GM19240 (cell line): ENCODE measurements at regions not wholly inside any gene's neighbourhood (a gene's known extent, or its start where the extent isn't known, plus 50 kb on each side); places are given as distances from the start of the nearest gene placed in this dataset.
"Not testable (repeated sequence)": the region's sequence is repeated elsewhere in the genome, so short reads cannot be mapped to it uniquely, and the experiment has no call there.

ENCODE experiments used
- DNase-seq: peaks from one replicate; pipeline ENCODE4 v3.0.0; 2011; ENCODE audit warnings: low spot score; ENCODE audit not compliant: insufficient read length

DNA sequence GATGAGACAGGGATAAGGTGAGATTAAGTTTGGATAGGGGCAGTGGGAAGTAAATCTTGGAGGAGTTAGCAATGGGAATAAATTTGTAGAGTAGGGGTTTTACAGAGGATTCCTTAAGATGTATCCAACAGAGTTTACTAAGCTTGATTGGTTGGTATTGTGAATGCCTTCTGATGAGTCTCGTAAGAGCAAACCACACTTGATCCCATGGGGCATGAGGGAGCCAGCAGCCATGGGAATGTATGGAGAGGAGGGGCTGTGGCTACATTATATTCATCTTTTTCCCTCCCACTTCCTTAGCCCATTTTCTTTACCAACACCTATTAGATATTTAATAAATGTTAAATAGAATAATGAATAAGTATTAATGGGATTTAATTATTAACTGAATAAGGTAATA is 126.6 kb upstream of the NDST3 start:
- no peak for DNase-seq

DNA sequence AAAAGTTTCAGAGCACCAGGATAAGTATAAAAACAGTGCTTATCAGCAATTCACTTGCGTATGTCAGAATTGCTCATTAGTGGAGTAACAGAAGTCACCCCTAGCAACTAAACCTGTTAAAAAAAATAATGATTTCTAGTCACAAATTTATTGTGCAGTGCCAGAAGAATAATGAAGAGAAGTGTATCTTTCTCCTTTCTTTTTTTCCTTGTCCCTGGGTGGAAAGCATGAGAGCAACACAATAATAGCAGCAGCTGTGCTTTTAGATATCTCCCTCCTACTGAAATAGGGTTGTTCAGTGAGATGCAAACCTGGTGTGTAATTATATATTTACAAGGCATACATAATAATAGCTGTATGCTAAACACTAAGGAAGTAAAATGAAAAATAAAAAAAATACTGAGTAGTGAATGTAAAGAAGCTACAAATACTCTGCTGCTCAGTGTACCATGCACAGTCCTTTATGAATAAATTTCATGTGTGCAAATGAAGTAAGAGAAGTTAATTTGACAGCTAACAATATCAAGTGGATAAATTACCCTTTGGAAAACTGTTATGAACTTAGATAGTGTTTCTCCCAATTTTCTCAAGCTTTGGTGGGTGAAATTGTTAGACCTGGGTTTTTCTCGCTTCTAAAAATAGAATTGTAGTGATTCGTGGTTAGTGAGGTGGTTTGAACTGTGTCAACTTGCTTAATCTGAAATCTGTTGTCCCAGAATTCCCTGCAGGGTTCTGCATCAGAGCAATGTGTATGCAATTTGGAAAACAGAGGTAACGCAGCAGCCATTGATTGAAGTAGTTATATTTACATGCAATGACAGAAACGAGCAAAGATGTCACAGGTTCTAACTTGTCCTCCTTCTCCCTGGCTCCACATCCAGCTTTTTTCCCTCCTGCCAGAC is 125.7 kb upstream of the NDST3 start:
- no peak for DNase-seq

GRCh38 chr4:117916728-117917127 is 117.6 kb upstream of the NDST3 start:
- DNase-seq = no peak

DNA sequence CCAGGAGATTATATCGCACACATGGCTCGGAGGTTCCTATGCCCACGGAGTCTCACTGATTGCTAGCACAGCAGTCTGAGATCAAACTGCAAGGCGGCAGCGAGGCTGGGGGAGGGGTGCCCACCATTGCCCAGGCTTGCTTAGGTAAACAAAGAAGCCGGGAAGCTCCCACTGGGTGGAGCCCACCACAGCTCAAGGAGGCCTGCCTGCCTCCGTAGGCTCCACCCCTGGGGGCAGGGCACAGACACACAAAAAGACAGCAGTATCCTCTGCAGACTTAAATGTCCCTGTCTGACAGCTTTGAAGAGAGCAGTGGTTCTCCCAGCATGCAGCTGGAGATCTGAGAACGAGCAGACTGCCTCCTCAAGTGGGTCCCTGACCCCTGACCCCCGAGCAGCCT is 112.0 kb upstream of the NDST3 start:
- DNase-seq = not testable (repeated sequence)

- not testable (repeated sequence) for DNase-seq
These were observed 106.5 kb upstream of the NDST3 start for GRCh38 chr4:117927823-117928222.

GRCh38 chr4:117941611-117942010 is 92.7 kb upstream of the NDST3 start:
- no peak for DNase-seq

DNA sequence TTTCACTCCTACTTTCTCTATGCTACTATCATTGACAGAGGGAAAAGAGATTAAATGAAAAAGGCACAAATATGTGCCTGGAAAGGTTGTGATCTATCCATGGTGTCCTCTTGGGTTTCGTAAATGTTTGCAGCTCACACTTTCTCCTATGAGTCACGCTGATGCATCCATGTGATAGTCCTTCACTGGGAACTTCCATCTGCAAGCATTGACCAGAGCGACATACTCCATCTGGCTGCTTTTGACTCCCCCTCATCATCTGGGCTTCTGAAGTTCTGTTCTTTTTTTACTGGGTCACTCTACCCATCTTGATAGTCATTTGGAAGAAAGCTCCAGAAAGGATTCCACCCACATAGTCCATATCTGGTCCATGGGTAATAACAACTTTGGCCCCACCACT is 84.7 kb upstream of the NDST3 start:
- no peak for DNase-seq

DNA sequence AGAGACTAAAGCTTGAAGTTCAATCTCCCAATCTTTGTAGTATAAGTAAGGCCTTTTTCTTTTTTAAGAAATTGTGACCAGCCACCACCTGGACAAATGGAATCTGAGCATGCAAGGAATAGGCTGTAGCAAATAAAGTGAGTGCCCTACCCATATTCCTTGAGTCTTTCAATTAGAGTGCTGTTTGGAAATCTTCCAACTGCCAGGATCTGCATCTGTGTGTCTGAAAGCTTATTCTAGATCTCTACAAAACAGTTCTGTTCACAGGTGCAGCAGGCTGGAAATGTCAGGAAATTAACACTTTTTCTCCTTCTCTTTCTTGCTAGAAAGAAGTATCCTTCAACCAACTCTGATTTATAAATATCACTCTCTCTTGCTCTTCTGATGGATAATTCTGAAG is 76.7 kb upstream of the NDST3 start:
- DNase-seq = no peak

- no peak for DNase-seq
These were observed 68.7 kb upstream of the NDST3 start for GRCh38 chr4:117965622-117966021.

DNA sequence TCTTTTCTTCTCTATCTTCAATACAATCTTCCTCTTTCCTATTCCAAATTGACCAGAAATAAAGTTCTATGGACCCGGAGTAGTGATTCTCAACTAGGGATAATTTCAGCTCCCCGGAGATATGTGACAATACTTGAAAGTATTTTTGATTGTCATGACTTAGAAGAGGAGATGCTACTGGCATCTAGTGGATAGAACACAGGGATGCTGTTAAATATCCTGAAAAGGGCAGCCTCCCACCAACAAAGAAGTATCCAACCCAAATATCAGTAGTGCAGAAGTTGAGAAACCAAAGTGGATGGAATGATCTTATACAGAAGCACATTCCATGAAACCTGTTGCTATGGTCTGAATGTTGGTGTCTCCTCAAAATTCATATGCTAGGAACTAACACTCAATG is 65.7 kb upstream of the NDST3 start:
- DNase-seq = no peak

- DNase-seq = no peak
These were observed 62.9 kb upstream of the NDST3 start for GRCh38 chr4:117971403-117971802.

DNA sequence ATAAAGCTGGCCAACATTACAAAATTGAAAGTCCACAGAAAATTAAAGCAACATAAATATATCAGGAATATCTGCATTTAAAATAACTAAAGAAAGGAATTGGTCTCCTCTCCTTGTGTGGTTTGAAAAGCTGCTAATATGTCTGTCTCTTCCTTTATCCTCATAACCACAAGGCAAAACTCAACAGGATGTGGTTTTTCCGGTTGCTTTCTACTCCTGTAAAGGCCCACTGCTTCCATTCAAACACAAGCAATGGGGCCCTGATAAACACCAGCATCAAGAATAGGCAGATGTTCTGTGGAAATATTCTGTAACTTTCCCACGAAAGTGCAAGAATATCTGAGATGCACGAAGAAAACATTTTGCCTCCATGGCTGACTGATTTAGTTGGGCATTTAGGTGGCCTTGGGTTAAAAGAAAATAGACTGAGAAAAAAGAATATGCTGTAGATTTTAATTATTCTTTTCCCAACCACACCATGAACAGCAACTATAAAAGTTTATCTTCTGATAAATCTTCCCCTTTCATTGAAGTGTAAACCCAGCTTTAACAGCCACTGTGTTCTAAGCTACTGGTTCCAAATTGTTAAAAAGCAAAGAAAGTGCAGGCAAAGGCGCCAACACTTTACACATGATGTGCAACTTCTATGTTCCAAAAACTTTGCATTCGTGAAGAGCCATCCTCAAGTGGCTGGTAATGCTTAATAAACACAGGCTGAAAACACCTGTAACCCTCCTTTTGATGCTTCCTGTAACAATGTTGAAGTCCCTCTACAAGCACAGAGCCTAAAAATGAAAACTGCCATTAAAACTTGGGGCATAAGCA is 50.5 kb upstream of the NDST3 start:
- DNase-seq = no peak

GRCh38 chr4:117984366-117984680 is 50.0 kb upstream of the NDST3 start:
- no peak for DNase-seq
